HT-29 (cell line): ENCODE measurements at regions not wholly inside any gene's neighbourhood (a gene's known extent, or its start where the extent isn't known, plus 50 kb on each side); places are given as distances from the start of the nearest gene placed in this dataset.
A peak's percentile ranks its signal among the peaks of the same experiment; 100 is the strongest.

Experiments
- DNase-seq: peaks from one replicate; pipeline ENCODE4 v3.0.0-alpha.2; 2015; ENCODE audit warnings: low spot score

DNA sequence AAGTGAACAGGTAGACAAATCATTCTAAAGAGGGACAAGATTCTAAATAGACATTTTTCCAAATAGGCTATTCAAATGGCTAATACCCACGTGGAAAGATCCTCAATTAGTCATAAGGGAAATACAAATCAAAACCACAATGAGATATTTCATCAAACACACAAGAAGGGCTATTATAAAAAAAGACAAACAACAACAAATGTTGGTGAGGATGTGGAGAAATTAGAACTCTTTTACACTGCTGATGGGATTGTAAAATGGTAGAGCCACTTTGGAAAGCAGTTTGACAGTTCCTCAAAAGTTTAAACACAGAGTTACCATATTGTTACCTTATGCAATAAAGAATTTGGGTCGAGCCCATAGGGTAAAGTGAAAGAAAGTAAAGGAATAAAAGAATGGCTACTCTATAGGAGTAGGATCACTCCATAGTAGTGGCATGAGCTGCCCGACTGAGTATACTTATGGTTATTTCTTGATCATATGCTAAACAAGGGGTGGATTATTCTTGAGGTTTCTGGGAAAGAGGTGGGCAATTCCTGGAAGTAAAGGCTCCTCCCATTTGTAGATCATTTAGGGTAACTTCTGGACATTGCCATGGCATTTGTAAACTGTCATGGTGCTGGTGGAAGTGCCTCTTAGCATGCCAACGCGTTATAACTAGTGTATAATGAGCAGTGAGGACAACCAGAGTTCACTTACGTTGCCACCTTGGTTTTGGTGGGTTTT, 58.9 kb upstream of the FAM9C start:
- DNase-seq: no peak

DNA sequence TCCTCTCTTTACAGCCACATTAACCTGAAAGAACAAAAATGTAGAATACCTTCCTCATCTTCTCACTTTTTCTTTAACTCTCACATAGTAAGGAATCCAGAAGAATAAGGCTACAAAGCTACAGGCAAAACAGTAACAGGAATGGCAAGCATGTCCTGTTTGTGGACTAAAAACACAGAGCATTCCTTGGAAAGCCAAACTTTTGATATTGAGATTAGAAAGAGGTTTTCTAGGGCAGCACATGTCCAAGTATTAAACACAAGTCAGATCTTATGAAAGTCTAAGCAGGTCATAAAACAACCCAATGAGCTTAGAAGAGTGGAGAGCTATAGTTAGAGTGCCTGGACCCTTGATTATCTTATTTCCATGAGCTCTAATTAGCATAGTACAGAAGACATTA, 58.2 kb upstream of the FAM9C start:
- no peak for DNase-seq

- DNase-seq: peak; percentile 80
These were observed 57.2 kb upstream of the FAM9C start for GRCh38 chrX:13101441-13102139.

DNA sequence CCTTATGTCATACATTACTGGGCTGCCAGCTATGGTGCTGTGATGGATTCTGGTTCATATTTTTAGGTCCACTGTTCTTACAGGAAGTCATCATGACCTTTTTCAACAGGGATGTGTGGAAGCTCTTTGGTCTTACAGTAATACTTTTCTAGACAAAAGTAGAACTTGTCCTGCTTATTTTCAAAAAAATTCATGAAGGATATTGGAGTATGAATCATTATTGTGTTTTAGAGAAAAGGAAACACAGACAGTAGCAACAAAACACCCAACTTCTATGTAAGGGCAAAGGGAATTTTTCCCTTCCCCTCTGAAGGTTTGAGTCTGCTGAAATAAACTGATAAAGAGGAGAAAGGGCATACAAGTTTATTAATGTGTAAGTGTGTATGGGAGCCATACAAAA, 54.7 kb upstream of the FAM9C start:
- no peak for DNase-seq

DNA sequence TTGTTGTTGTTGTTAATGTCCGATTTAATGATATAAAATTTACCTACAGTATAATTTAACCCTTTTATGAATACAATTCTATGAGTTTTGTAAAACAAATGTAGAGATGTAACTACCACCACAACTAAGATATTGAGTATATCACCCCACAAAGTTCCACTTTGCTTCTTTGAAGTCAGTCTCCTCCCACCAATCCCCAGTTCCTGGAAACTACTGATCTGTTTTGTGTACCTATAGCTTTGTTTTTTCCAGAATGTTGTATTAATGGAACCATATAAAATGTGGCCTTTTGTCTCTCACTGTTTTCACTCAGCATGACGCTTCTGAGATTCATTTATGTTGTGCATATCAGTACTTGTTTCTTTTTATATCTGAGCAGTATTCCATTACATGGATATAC, 52.3 kb upstream of the FAM9C start:
- DNase-seq: no peak

GRCh38 chrX:13094828-13095341, 50.5 kb upstream of the FAM9C start:
- no peak for DNase-seq

GRCh38 chrX:13094374-13094773, 50.0 kb upstream of the FAM9C start:
- no peak for DNase-seq
